CD4-positive, alpha-beta T cell (primary cell): ENCODE measurements at regions not wholly inside any gene's neighbourhood (a gene's known extent, or its start where the extent isn't known, plus 50 kb on each side); places are given as distances from the start of the nearest gene placed in this dataset.

Experiments used
- ATAC-seq: fragments of 200-7000 bp; cut with Tn5 transposase; one replicate; pipeline ENCODE4 v1.10.0; 2022; ENCODE audit warnings: mild to moderate bottlenecking; ENCODE audit not compliant: poor library complexity
- CTCF ChIA-PET: fragments of 350-600 bp; sonication (Branson Sonifier 250); formaldehyde crosslinking; loops from one replicate; lab custom pipeline; 2021; ENCODE audit warnings: antibody characterized with exemption, inconsistent platforms; lab: Charles Lee
- POLR2A ChIA-PET: fragments of 350-600 bp; sonication (Branson Sonifier 250); formaldehyde crosslinking; loops from one replicate; lab custom pipeline; 2021; ENCODE audit warnings: antibody characterized with exemption, inconsistent platforms; lab: Charles Lee
- DNase-seq, 14 experiments: peaks; one replicate each; pipeline ENCODE4 v3.0.0-alpha.2; 2013 to 2020; ENCODE audit warnings: mixed read lengths in 2 of 14
- H3K27ac ChIP-seq, 2 donors: one replicate each; pipeline versions ENCODE4 v1.5.1 to v1.7.0; 2013; ENCODE audit warnings: low read length in 2 of 2, low read depth in 1 of 2, mild to moderate bottlenecking in 1 of 2
- H3K27me3 ChIP-seq, 2 experiments: 1 replicate in 1 of 2; 2 replicates in 1 of 2; pipeline versions ENCODE4 v1.6.1 to v1.7.0; 2013; ENCODE audit warnings: low read length in 2 of 2, control low read depth in 1 of 2, mild to moderate bottlenecking in 1 of 2, moderate library complexity in 1 of 2; ENCODE audit not compliant: insufficient read depth in 2 of 2, control insufficient read depth in 1 of 2
- H3K36me3 ChIP-seq: one replicate; pipeline ENCODE4 v1.6.1; 2013; ENCODE audit warnings: low read length, control low read depth; ENCODE audit not compliant: insufficient read depth
- H3K4me1 ChIP-seq: one replicate; pipeline ENCODE4 v1.6.1; 2013; ENCODE audit warnings: low read length, control low read depth; ENCODE audit not compliant: insufficient read depth
- H3K4me3 ChIP-seq: one replicate; pipeline ENCODE4 v1.5.1; 2013; ENCODE audit warnings: mild to moderate bottlenecking, low read length, moderate library complexity
- H3K9me3 ChIP-seq, 2 experiments: 1 replicate in 1 of 2; 2 replicates in 1 of 2; pipeline versions ENCODE4 v1.6.1 to v1.7.0; 2013; ENCODE audit warnings: low read length in 2 of 2, mild to moderate bottlenecking in 2 of 2, control low read depth in 1 of 2, moderate library complexity in 1 of 2; ENCODE audit not compliant: control insufficient read depth in 1 of 2, insufficient read depth in 1 of 2
- H3K27ac Mint-ChIP-seq: one replicate; pipeline ENCODE4 v1.8.0; 2020; ENCODE audit warnings: mixed read lengths
- H3K27me3 Mint-ChIP-seq: one replicate; pipeline ENCODE4 v1.8.0; 2021; ENCODE audit warnings: mixed read lengths
- H3K36me3 Mint-ChIP-seq: one replicate; pipeline ENCODE4 v1.8.0; 2021; ENCODE audit warnings: low read depth, mixed read lengths
- H3K4me1 Mint-ChIP-seq: one replicate; pipeline ENCODE4 v1.8.0; 2021; ENCODE audit warnings: low read depth, mixed read lengths
- H3K4me3 Mint-ChIP-seq: one replicate; pipeline ENCODE4 v1.8.0; 2020; ENCODE audit warnings: mild to moderate bottlenecking, mixed read lengths
- H3K9me3 Mint-ChIP-seq: one replicate; pipeline ENCODE4 v1.8.0; 2020; ENCODE audit warnings: mixed read lengths
- intact Hi-C, 2 experiments: fragments of 100-400 bp; cut with DNase I in 1 of 2; cut with micrococcal nuclease in 1 of 2; formaldehyde crosslinking; loops; one replicate each; pipeline versions ENCODE4 v1.15.1 to v1.9.0; 2023 to 2025; cut with DNase I, micrococcal nuclease
- TF ChIP-seq, protein P1 (sequence below): fragments of 200-600 bp; IDR thresholded peaks from one replicate; pipeline ENCODE4 v1.8.0; 2022; ENCODE audit warnings: antibody characterized with exemption, mild to moderate bottlenecking

DNA sequence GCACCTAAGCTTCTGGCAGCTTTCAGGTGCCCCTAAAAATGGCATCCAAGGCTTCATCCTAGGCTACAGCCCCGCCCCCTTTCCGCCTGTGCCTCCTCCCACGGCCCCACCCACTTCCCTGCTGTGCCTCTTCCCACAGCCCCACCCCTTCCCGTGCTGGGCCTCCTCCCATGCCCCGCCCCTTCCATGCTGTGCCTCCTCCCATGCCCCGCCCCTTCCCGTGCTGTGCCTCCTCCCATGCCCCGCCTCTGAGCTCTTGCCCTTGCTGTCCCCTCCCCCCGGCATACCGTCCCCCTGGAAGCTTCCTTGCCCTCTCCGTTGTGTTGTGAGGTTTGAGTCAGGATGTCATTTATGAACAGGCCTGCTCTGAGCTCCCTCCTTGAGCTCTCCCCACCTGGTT lies 228.5 kb upstream of the AJAP1 start:
- H3K27me3 Mint-ChIP-seq = peaks cover 8% of the 10 kb centered on the region
- H3K4me1 Mint-ChIP-seq = no peaks in the 10 kb centered on the region
- H3K9me3 Mint-ChIP-seq = no peaks in the 10 kb centered on the region
- intact Hi-C loops = no loop called here
- Histone ChIP-seq H3K9me3 (peaks cover 0 to 35% of the 10 kb centered on the region in 2 experiments), H3K4me1 (no peaks in the 10 kb centered on the region), H3K4me3 (no peak overlapping the region), H3K27ac (no peak overlapping the region), H3K27me3 (peaks cover 0 to 6% of the 10 kb centered on the region in 2 experiments), H3K36me3 (no peaks in the 10 kb centered on the region)
- peak in 1 of 14 experiments; percentile 31 for DNase-seq
- no peak for ATAC-seq
- no peak overlapping the region for H3K4me3 Mint-ChIP-seq
- H3K27ac Mint-ChIP-seq = no peak overlapping the region
- H3K36me3 Mint-ChIP-seq = no peaks in the 10 kb centered on the region
- TF ChIP-seq, protein P1, sequence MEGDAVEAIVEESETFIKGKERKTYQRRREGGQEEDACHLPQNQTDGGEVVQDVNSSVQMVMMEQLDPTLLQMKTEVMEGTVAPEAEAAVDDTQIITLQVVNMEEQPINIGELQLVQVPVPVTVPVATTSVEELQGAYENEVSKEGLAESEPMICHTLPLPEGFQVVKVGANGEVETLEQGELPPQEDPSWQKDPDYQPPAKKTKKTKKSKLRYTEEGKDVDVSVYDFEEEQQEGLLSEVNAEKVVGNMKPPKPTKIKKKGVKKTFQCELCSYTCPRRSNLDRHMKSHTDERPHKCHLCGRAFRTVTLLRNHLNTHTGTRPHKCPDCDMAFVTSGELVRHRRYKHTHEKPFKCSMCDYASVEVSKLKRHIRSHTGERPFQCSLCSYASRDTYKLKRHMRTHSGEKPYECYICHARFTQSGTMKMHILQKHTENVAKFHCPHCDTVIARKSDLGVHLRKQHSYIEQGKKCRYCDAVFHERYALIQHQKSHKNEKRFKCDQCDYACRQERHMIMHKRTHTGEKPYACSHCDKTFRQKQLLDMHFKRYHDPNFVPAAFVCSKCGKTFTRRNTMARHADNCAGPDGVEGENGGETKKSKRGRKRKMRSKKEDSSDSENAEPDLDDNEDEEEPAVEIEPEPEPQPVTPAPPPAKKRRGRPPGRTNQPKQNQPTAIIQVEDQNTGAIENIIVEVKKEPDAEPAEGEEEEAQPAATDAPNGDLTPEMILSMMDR = no peak
- ChIA-PET CTCF (no interaction called here), POLR2A (no interaction called here)

DNA sequence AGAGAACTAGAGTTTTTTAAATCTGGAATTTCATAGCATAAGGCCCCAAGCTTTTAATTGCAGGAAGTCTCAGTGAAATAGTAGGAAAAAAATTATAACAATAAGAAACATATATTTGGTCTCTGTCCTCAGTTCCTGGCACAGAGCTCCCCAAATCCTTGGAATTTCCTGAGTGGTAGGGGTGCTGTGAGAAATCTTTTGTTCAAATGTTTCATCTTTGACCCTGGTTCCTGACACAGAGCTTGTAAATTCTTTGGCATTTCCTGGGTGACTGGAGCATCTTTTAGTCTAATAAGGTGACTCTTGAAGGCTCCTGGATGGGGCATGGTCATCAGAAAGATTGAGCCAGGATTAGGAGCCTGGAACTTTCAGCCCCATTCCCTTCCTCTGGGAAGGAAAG lies 225.7 kb upstream of the AJAP1 start:
- POLR2A ChIA-PET = no interaction called here
- CTCF ChIA-PET = no interaction called here
- H3K4me1 Mint-ChIP-seq = no peaks in the 10 kb centered on the region
- Histone ChIP-seq H3K27ac (no peak overlapping the region), H3K4me1 (no peaks in the 10 kb centered on the region), H3K4me3 (no peak overlapping the region), H3K9me3 (peaks cover 0 to 26% of the 10 kb centered on the region in 2 experiments), H3K27me3 (no peaks in the 10 kb centered on the region), H3K36me3 (no peaks in the 10 kb centered on the region)
- no peak overlapping the region for H3K27ac Mint-ChIP-seq
- H3K27me3 Mint-ChIP-seq = peaks cover 4% of the 10 kb centered on the region
- intact Hi-C loops = no loop called here
- ATAC-seq (no peak), DNase-seq (no peak)
- TF ChIP-seq, protein P1 = no peak
- H3K4me3 Mint-ChIP-seq = no peak overlapping the region
- H3K9me3 Mint-ChIP-seq = no peaks in the 10 kb centered on the region
- no peaks in the 10 kb centered on the region for H3K36me3 Mint-ChIP-seq

DNA sequence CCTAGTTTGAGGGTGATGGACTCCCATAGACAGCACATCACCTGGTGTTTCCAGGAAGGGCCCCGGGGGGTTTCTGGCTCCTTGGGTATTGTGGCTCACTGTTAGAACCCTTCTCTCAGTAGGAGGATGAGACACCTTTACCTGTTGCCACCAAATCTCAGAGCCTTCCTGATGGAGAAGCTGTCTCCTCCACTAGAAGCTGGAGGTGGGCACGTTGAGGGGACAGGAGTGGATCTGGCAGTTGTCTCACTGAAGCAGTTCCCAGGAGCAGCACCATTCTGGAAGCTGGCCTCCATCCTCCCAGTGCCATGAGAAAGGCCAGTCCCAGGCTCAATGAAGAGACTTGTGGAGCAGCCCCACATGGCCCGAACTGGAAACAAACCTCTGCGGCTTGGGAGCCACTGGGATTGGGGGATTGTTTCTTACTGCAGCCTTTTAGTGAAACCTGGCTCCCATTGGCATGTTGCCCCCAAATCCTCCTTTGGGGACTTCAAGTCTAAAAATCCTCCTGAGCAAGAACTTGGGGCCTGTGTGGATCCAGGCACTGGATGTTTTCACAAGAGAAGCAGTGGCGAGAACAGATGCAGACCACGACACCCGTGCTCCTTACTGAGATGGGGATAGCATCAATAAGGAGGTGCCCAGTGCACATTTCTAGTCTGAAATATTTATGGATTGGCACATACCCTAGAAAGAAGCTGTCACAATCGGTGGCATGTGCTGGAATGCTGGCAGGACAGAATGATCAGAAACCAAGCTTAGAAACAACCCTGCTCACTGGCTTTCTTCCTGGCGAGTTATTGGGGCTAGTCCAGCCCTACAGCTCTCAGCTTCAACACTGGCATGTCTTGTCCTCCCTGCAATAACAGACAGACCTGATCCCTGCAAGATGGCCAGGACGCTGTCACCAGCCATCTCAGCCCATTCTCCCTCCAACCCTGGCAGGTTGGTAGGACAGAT lies 223.7 kb upstream of the AJAP1 start:
- POLR2A ChIA-PET = no interaction called here

More for the DNA sequence above, 223.7 kb upstream of the AJAP1 start:
- Mint-ChIP-seq H3K36me3 (no peaks in the 10 kb centered on the region), H3K27me3 (peaks cover 10% of the 10 kb centered on the region), H3K9me3 (no peaks in the 10 kb centered on the region), H3K4me1 (no peaks in the 10 kb centered on the region), H3K27ac (no peak overlapping the region), H3K4me3 (no peak overlapping the region)
- intact Hi-C loops = no loop called here
- CTCF ChIA-PET = no interaction called here
- H3K9me3 ChIP-seq = peaks cover 0 to 9% of the 10 kb centered on the region in 2 experiments
- no peak for ATAC-seq
- no peaks in the 10 kb centered on the region for H3K36me3 ChIP-seq
- TF ChIP-seq, protein P1 = no peak
- H3K4me3 ChIP-seq = no peak overlapping the region
- H3K27ac ChIP-seq = no peak overlapping the region
- H3K4me1 ChIP-seq = no peaks in the 10 kb centered on the region
- DNase-seq = no peak
- H3K27me3 ChIP-seq = no peaks in the 10 kb centered on the region
